Panc1 (cell line): ENCODE measurements at regions not wholly inside any gene's neighbourhood (a gene's known extent, or its start where the extent isn't known, plus 50 kb on each side); places are given as distances from the start of the nearest gene placed in this dataset.

Experiments used
- ATAC-seq: fragments of 200-7000 bp; cut with Tn5 transposase; 2 replicates; pipeline ENCODE4 v1.9.1; 2020; ENCODE audit warnings: mild to moderate bottlenecking, moderate library complexity
- BruUV-seq: library from RNA; stranded (reverse); fragments of 400-500 nt; replicated peaks from 2 replicates; lab custom pipeline; 2021; lab: Mats Ljungman, UMichigan
- CTCF ChIA-PET: fragments of 300-600 bp; sonication (Branson Sonifier 250); formaldehyde crosslinking; loops from one replicate; lab custom pipeline; 2022; ENCODE audit warnings: antibody characterized with exemption; lab: Charles Lee
- POLR2A ChIA-PET: fragments of 300-600 bp; sonication (Branson Sonifier 250); formaldehyde crosslinking; loops from one replicate; lab custom pipeline; 2022; ENCODE audit warnings: antibody characterized with exemption; lab: Charles Lee
- DNase-seq: peaks from one replicate; pipeline ENCODE4 v3.0.0-alpha.2; 2010; ENCODE audit warnings: low read depth, low spot score
- H3K27ac ChIP-seq: 2 replicates; pipeline ENCODE4 v1.5.1; 2011; ENCODE audit warnings: mild to moderate bottlenecking, low read length, inconsistent platforms
- H3K27me3 ChIP-seq: fragments of 200-500 bp; sonication (Bioruptor generic); 2 replicates; pipeline ENCODE4 v1.6.0; 2014; ENCODE audit warnings: low read length, inconsistent platforms; ENCODE audit not compliant: control insufficient read depth, insufficient read depth
- H3K36me3 ChIP-seq: fragments of 200-500 bp; sonication (Bioruptor generic); 2 replicates; pipeline ENCODE4 v1.5.1; 2014; ENCODE audit warnings: inconsistent platforms, mild to moderate bottlenecking, low read length, moderate library complexity; ENCODE audit not compliant: control insufficient read depth, insufficient read depth
- H3K4me1 ChIP-seq: 2 replicates; pipeline ENCODE4 v1.5.1; 2011; ENCODE audit warnings: inconsistent platforms, mild to moderate bottlenecking, low read length, moderate library complexity; ENCODE audit not compliant: control insufficient read depth, insufficient read depth
- H3K4me3 ChIP-seq, 2 experiments: 2 replicates each; pipeline ENCODE4 v1.5.1; 2011 to 2012; ENCODE audit warnings: low read depth in 2 of 2, low read length in 2 of 2, mild to moderate bottlenecking in 2 of 2, inconsistent platforms in 1 of 2, moderate library complexity in 1 of 2
- H3K9me3 ChIP-seq: fragments of 200-500 bp; sonication (Bioruptor generic); 2 replicates; pipeline ENCODE4 v1.5.1; 2014; ENCODE audit warnings: low read depth, mild to moderate bottlenecking, inconsistent platforms, low read length, moderate library complexity; ENCODE audit not compliant: control insufficient read depth, insufficient read depth
- POLR2AphosphoS5 ChIP-seq: IDR thresholded peaks from 2 replicates; pipeline ENCODE4 v1.6.1; 2012; ENCODE audit warnings: mild to moderate bottlenecking, low read depth, low read length, moderate library complexity
- SIN3A ChIP-seq: IDR thresholded peaks from 2 replicates; pipeline ENCODE4 v1.6.1; 2012; ENCODE audit warnings: low read depth, mild to moderate bottlenecking, low read length, moderate library complexity, borderline replicate concordance; ENCODE audit not compliant: insufficient read depth
- TCF7L2 ChIP-seq: IDR thresholded peaks from 2 replicates; pipeline ENCODE4 v1.6.1; 2011; ENCODE audit warnings: mild to moderate bottlenecking, low read depth, low read length, inconsistent platforms
- in situ Hi-C: cut with HindIII; loops from 2 replicates; pipeline ENCODE4 v1.10.0; 2016; ENCODE audit warnings: low sequenced_read_pairs, low pct_unique_long_range_greater_than_20kb
- intact Hi-C: fragments of 100-400 bp; cut with micrococcal nuclease; formaldehyde crosslinking; loops from one replicate; pipeline ENCODE4 v1.10.0; 2022; ENCODE audit not compliant: unreplicated experiment
- TF ChIP-seq, protein P1 (sequence below), 2 experiments: IDR thresholded peaks; 2 replicates each; pipeline ENCODE4 v1.6.1; 2011 to 2012; ENCODE audit warnings: low read depth in 2 of 2, control low read depth in 1 of 2, low read length in 1 of 2, mild to moderate bottlenecking in 1 of 2, moderate library complexity in 1 of 2; ENCODE audit not compliant: insufficient read depth in 1 of 2
- TF ChIP-seq, protein P2 (sequence below): fragments of 450-650 bp; IDR thresholded peaks from 2 replicates; pipeline ENCODE4 v1.5.1; 2017; ENCODE audit warnings: mild to moderate bottlenecking

DNA sequence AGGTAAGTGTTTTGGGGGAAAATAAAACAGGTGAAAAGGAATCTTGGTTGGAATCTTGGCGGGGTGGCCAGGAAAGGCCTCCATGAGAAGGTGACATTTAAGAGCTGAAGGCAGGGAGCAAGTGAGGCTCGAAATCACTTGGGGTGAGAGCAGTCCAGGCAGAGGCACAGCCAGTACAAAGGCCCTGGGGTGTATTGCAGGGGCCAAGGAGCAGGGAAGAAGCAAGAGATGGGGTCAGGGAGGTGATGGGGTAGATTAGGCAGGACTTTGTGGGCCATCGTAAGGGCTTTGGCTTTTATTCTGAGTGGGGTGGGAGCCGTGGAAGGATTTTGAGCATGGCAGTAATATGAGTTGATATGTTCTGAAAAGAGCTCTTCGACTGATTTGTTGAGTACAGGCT lies 551.1 kb downstream of the MN1 start:
- DNase-seq (no peak), ATAC-seq (no peak)
- BruUV-seq = no TSS peak
- Histone ChIP-seq H3K36me3 (no peaks in the 10 kb centered on the region), H3K27ac (no peak overlapping the region), H3K4me3 (no peak overlapping the region), H3K4me1 (no peaks in the 10 kb centered on the region), H3K9me3 (no peaks in the 10 kb centered on the region), H3K27me3 (no peaks in the 10 kb centered on the region; the same call in 1 of the 2 replicates)
- POLR2A ChIA-PET = interaction anchor here (0.7 kb wide), 1 partner anchor 431 kb away, joined by 7 read pairs; no protein-coding TSS in a partner anchor
- in situ Hi-C loops = no loop called here
- TF ChIP-seq, protein P1, sequence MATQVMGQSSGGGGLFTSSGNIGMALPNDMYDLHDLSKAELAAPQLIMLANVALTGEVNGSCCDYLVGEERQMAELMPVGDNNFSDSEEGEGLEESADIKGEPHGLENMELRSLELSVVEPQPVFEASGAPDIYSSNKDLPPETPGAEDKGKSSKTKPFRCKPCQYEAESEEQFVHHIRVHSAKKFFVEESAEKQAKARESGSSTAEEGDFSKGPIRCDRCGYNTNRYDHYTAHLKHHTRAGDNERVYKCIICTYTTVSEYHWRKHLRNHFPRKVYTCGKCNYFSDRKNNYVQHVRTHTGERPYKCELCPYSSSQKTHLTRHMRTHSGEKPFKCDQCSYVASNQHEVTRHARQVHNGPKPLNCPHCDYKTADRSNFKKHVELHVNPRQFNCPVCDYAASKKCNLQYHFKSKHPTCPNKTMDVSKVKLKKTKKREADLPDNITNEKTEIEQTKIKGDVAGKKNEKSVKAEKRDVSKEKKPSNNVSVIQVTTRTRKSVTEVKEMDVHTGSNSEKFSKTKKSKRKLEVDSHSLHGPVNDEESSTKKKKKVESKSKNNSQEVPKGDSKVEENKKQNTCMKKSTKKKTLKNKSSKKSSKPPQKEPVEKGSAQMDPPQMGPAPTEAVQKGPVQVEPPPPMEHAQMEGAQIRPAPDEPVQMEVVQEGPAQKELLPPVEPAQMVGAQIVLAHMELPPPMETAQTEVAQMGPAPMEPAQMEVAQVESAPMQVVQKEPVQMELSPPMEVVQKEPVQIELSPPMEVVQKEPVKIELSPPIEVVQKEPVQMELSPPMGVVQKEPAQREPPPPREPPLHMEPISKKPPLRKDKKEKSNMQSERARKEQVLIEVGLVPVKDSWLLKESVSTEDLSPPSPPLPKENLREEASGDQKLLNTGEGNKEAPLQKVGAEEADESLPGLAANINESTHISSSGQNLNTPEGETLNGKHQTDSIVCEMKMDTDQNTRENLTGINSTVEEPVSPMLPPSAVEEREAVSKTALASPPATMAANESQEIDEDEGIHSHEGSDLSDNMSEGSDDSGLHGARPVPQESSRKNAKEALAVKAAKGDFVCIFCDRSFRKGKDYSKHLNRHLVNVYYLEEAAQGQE (IDR thresholded peaks at IDR 0.05; ENCODE audit: insufficient read depth in 1 of 2, low read depth in 2 of 2, low read length in 1 of 2) = no peak
- TF ChIP-seq POLR2AphosphoS5 (no peak), TCF7L2 (no peak), SIN3A (no peak)
- TF ChIP-seq, protein P2, sequence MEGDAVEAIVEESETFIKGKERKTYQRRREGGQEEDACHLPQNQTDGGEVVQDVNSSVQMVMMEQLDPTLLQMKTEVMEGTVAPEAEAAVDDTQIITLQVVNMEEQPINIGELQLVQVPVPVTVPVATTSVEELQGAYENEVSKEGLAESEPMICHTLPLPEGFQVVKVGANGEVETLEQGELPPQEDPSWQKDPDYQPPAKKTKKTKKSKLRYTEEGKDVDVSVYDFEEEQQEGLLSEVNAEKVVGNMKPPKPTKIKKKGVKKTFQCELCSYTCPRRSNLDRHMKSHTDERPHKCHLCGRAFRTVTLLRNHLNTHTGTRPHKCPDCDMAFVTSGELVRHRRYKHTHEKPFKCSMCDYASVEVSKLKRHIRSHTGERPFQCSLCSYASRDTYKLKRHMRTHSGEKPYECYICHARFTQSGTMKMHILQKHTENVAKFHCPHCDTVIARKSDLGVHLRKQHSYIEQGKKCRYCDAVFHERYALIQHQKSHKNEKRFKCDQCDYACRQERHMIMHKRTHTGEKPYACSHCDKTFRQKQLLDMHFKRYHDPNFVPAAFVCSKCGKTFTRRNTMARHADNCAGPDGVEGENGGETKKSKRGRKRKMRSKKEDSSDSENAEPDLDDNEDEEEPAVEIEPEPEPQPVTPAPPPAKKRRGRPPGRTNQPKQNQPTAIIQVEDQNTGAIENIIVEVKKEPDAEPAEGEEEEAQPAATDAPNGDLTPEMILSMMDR = no peak
- intact Hi-C loops = no loop called here
- CTCF ChIA-PET = no interaction called here

DNA sequence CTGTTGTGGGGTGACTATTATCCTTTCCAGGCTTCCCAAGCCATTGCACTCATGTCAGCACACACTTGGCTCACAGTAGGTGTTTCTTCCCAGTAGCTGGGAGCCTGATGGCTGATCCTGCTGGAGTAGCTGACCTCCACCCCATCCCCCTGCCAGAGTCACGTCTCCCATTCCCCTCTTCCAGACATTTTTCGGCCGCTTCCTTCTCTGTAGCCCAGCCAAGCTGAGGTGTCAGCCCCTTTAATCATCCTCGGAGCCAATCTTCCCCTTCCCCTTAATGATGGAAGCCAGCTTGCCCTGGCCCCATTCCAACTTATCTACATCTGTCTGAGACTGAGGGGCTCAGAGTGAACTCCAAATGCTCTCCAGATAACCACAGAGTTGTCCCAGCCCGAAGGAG lies 550.7 kb downstream of the MN1 start:
- CTCF ChIA-PET = no interaction called here
- H3K4me3 ChIP-seq = no peak overlapping the region
- H3K4me1 ChIP-seq = no peaks in the 10 kb centered on the region
- intact Hi-C loops = no loop called here
- no peaks in the 10 kb centered on the region for H3K9me3 ChIP-seq
- no TSS peak for BruUV-seq
- H3K36me3 ChIP-seq = no peaks in the 10 kb centered on the region
- no peak overlapping the region for H3K27ac ChIP-seq
- POLR2A ChIA-PET = no interaction called here
- ATAC-seq (no peak), DNase-seq (no peak)
- in situ Hi-C loops = no loop called here
- H3K27me3 ChIP-seq = no peaks in the 10 kb centered on the region; the same call in 1 of the 2 replicates
- TF ChIP-seq POLR2AphosphoS5 (no peak), SIN3A (no peak), TCF7L2 (no peak)
- TF ChIP-seq, protein P2 = no peak
- TF ChIP-seq, protein P1 (IDR thresholded peaks at IDR 0.05; ENCODE audit: insufficient read depth in 1 of 2, low read depth in 2 of 2, low read length in 1 of 2) = no peak
